ENCODE measurements at regions not wholly inside any gene's neighbourhood (a gene's known extent, or its start where the extent isn't known, plus 50 kb on each side); places are given as distances from the start of the nearest gene placed in this dataset.

DNA sequence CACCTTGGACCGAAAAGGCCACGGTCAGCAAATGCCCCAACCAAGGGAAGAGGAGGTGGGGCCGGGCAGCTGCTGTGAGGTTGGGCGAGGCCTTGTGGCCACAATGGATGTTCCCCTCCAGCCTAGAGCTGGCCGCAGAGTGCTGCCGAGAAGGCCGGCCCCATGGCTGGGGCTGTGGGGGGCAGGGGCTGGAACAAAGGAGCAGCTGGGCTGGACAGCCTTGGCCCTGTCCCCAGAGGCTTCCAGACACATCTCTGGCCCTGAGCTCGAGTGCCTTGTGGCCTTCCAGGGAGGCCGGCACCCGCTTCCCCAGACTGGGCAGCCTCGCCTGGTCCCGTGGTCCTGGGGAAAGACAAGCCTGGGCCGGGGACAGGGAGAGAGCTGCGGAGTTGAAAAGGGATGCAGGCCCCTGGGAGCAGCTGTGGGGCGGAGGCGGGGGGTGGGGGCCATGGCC, 88.0 kb downstream of the PDGFA start:
- Histone ChIP-seq H3K4me2 (ENCODE audit: control insufficient read depth, insufficient read depth) (no peak overlapping the region), H3K79me2 (ENCODE audit: control insufficient read depth, insufficient read depth, low read length) (no peaks in the 10 kb centered on the region), H3K27ac (ENCODE audit: control insufficient read depth, insufficient read depth) (no peak overlapping the region), H3K9ac (ENCODE audit: control insufficient read depth, insufficient read depth, low read length) (no peak overlapping the region), H4K20me1 (ENCODE audit: control insufficient read depth, insufficient read depth) (no peaks in the 10 kb centered on the region), H3K9me3 (replicated peaks; ENCODE audit: control insufficient read depth, insufficient read depth, low read length) (no peaks in the 10 kb centered on the region; the same call in 2 of the 3 replicates), H3K4me3 (no peak overlapping the region), H3K27me3 (replicated peaks in 1 of 2; ENCODE audit: control insufficient read depth in 2 of 2, insufficient read depth in 2 of 2, low read length in 1 of 2) (no peaks in the 10 kb centered on the region), H3K4me1 (ENCODE audit: control insufficient read depth, insufficient read depth, low read length) (no peaks in the 10 kb centered on the region), H2AFZ (ENCODE audit: control insufficient read depth, low read depth, low read length) (no peak overlapping the region), H3K36me3 (ENCODE audit: control insufficient read depth in 2 of 2, insufficient read depth in 2 of 2, low read length in 1 of 2) (no peaks in the 10 kb centered on the region)
- DNase-seq (ENCODE audit: low read depth, low spot score), result no peak
- CTCF ChIA-PET, result no interaction called here
- TF ChIP-seq HCFC1 (IDR thresholded peaks at IDR 0.05; ENCODE audit: low read length), result no peak
- in situ Hi-C loops (cut with MboI), result no loop called here
- ATAC-seq, result no peak
- SMC1A ChIA-PET (ENCODE audit: uncharacterized antibody, unreplicated experiment), result no interaction called here
- POLR2A ChIA-PET, result no interaction called here
- RAD21 ChIA-PET (ENCODE audit: unreplicated experiment), result no interaction called here
- intact Hi-C loops (cut with micrococcal nuclease; ENCODE audit: unreplicated experiment), result no loop called here
- no peak for FAIRE-seq
- 52% methylated on average over 16 of the region's 16 CpGs for WGBS (ENCODE audit: insufficient coverage, insufficient replicate concordance, low lambda C conversion rate, missing lambda C conversion rate)
- no TSS peak for BruUV-seq (replicated peaks)

DNA sequence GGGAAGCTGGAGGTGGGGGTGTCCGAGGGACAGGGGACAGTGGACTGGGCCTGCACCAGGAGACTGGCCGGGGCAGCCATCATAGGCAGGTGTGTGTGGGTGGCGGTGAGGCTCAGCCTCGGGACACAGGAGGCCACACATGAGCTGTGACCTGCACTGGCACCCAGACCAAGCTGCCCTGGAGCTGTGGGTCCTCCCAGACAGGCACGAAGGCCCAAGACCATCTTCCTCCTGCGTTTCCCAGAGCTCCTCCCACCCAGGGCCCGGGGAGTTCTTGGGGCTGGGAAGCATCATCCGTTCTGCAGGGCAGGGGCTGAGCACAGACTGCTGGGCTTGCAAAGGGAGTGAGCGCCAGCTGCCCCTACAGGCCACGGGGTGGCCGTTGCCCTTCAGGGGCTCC, 87.4 kb downstream of the PDGFA start:
- CTCF ChIA-PET, result no interaction called here
- DNase-seq (ENCODE audit: low read depth, low spot score), result no peak
- no peak overlapping the region for H3K4me2 ChIP-seq (ENCODE audit: control insufficient read depth, insufficient read depth)
- no peaks in the 10 kb centered on the region for H3K36me3 ChIP-seq (ENCODE audit: control insufficient read depth in 2 of 2, insufficient read depth in 2 of 2, low read length in 1 of 2)
- POLR2A ChIA-PET, result no interaction called here
- no peaks in the 10 kb centered on the region for H3K79me2 ChIP-seq (ENCODE audit: control insufficient read depth, insufficient read depth, low read length)
- 34% methylated on average over 11 of the region's 11 CpGs for WGBS (ENCODE audit: insufficient coverage, insufficient replicate concordance, low lambda C conversion rate, missing lambda C conversion rate)
- FAIRE-seq, result no peak
- in situ Hi-C loops (cut with MboI) (no loop called here), intact Hi-C loops (cut with micrococcal nuclease; ENCODE audit: unreplicated experiment) (no loop called here)
- no TSS peak for BruUV-seq (replicated peaks)
- H3K9ac ChIP-seq (ENCODE audit: control insufficient read depth, insufficient read depth, low read length), result no peak overlapping the region
- no peak overlapping the region for H2AFZ ChIP-seq (ENCODE audit: control insufficient read depth, low read depth, low read length)
- H3K27ac ChIP-seq (ENCODE audit: control insufficient read depth, insufficient read depth), result no peak overlapping the region
- no peaks in the 10 kb centered on the region for H4K20me1 ChIP-seq (ENCODE audit: control insufficient read depth, insufficient read depth)
- H3K9me3 ChIP-seq (replicated peaks; ENCODE audit: control insufficient read depth, insufficient read depth, low read length), result no peaks in the 10 kb centered on the region; the same call in 2 of the 3 replicates
- no peaks in the 10 kb centered on the region for H3K4me1 ChIP-seq (ENCODE audit: control insufficient read depth, insufficient read depth, low read length)
- RAD21 ChIA-PET (ENCODE audit: unreplicated experiment), result no interaction called here
- SMC1A ChIA-PET (ENCODE audit: uncharacterized antibody, unreplicated experiment), result no interaction called here
- no peaks in the 10 kb centered on the region for H3K27me3 ChIP-seq (replicated peaks in 1 of 2; ENCODE audit: control insufficient read depth in 2 of 2, insufficient read depth in 2 of 2, low read length in 1 of 2)
- no peak for ATAC-seq
- no peak overlapping the region for H3K4me3 ChIP-seq
- TF ChIP-seq GABPA (IDR thresholded peaks at IDR 0.05; ENCODE audit: low read depth) (no peak), E2F4 (IDR thresholded peaks at IDR 0.05; ENCODE audit: low read depth, low read length) (no peak), ZBTB40 (IDR thresholded peaks at IDR 0.05; ENCODE audit: borderline replicate concordance) (no peak), HDAC6 (IDR thresholded peaks at IDR 0.05; ENCODE audit: unreplicated experiment) (no peak), MTA3 (IDR thresholded peaks at IDR 0.05; ENCODE audit: borderline replicate concordance, low read length) (no peak), ESRRA (IDR thresholded peaks at IDR 0.05; ENCODE audit: low read length) (no peak), STAT3 (IDR thresholded peaks at IDR 0.05; ENCODE audit: low read depth, low read length) (no peak), FOXM1 (IDR thresholded peaks at IDR 0.05; ENCODE audit: low read depth, low read length) (no peak), CHD4 (IDR thresholded peaks at IDR 0.05) (no peak), WRNIP1 (IDR thresholded peaks at IDR 0.05; ENCODE audit: borderline replicate concordance, low read depth, low read length) (no peak), TCF3 (IDR thresholded peaks at IDR 0.05; ENCODE audit: borderline replicate concordance, insufficient read depth, low read depth, low read length) (no peak)
- TF ChIP-seq, protein P1, sequence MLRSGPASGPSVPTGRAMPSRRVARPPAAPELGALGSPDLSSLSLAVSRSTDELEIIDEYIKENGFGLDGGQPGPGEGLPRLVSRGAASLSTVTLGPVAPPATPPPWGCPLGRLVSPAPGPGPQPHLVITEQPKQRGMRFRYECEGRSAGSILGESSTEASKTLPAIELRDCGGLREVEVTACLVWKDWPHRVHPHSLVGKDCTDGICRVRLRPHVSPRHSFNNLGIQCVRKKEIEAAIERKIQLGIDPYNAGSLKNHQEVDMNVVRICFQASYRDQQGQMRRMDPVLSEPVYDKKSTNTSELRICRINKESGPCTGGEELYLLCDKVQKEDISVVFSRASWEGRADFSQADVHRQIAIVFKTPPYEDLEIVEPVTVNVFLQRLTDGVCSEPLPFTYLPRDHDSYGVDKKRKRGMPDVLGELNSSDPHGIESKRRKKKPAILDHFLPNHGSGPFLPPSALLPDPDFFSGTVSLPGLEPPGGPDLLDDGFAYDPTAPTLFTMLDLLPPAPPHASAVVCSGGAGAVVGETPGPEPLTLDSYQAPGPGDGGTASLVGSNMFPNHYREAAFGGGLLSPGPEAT (IDR thresholded peaks at IDR 0.05; ENCODE audit: low read depth), result no peak

Measured in GM12878 (cell line).